Kidney (tissue), 13 donors: ENCODE measurements at regions not wholly inside any gene's neighbourhood (a gene's known extent, or its start where the extent isn't known, plus 50 kb on each side); places are given as distances from the start of the nearest gene placed in this dataset.

Experiments
- DNase-seq, 5 donors: peaks; one replicate each; pipeline ENCODE4 v3.0.0-alpha.2; 2013 to 2020
- FAIRE-seq: peaks from 2 replicates; lab custom pipeline; 2012; peaks lifted over from hg19 to GRCh38; lab: Jason Lieb, UNC
- H3K27ac ChIP-seq, 2 donors: one replicate each; pipeline ENCODE4 v1.7.0; 2013; ENCODE audit warnings: low read depth in 2 of 2, low read length in 2 of 2, inconsistent platforms in 1 of 2
- H3K27me3 ChIP-seq: one replicate; pipeline ENCODE4 v1.7.1; 2013; ENCODE audit warnings: low read length, inconsistent platforms; ENCODE audit not compliant: control insufficient read depth, insufficient read depth
- H3K36me3 ChIP-seq, 3 donors: one replicate each; pipeline versions ENCODE4 v1.7.0 to v1.7.1; 2013; ENCODE audit warnings: low read length in 3 of 3, control low read depth in 1 of 3, inconsistent platforms in 1 of 3; ENCODE audit not compliant: insufficient read depth in 3 of 3, control insufficient read depth in 2 of 3
- H3K4me1 ChIP-seq, 3 donors: one replicate each; pipeline versions ENCODE4 v1.7.0 to v1.7.1; 2013; ENCODE audit warnings: low read length in 3 of 3, inconsistent platforms in 1 of 3, low read depth in 1 of 3; ENCODE audit not compliant: control insufficient read depth in 2 of 3, insufficient read depth in 2 of 3
- H3K4me3 ChIP-seq, 3 donors: one replicate each; pipeline versions ENCODE4 v1.7.0 to v1.8.1; 2013; ENCODE audit warnings: low read length in 3 of 3, control low read depth in 1 of 3, inconsistent platforms in 1 of 3
- H3K9ac ChIP-seq, 3 donors: one replicate each; pipeline versions ENCODE4 v1.7.0 to v1.7.1; 2013; ENCODE audit warnings: low read length in 3 of 3, control low read depth in 1 of 3, inconsistent platforms in 1 of 3
- H3K9me3 ChIP-seq, 3 donors: one replicate each; pipeline versions ENCODE4 v1.7.0 to v1.7.1; 2013; ENCODE audit warnings: low read length in 3 of 3, control low read depth in 1 of 3, inconsistent platforms in 1 of 3; ENCODE audit not compliant: control insufficient read depth in 2 of 3, insufficient read depth in 1 of 3
- CTCF ChIP-seq: IDR thresholded peaks from 3 replicates; pipeline ENCODE4 v1.5.1; 2012; ENCODE audit warnings: mild to moderate bottlenecking, moderate library complexity, borderline replicate concordance; ENCODE audit not compliant: insufficient read depth; ENCODE audit errors: extremely low read depth
- intact Hi-C: fragments of 100-400 bp; cut with DNase I; formaldehyde crosslinking; loops from one replicate; pipeline ENCODE4 v1.11.1; 2022
- donor health status: control.
- donor health status: control.
- donor health status: control.
- donor health status: control.
- donor health status: control.
- donor health status: DM: yes; HTN: yes; CAD: no.
- donor health status: Normal renal cell carcinoma (clear cell type).

GRCh38 chr5:163815240-163815791 is 309.9 kb downstream of the MAT2B start:
- TF ChIP-seq CTCF = no peak
- Histone ChIP-seq H3K4me3 (no peak overlapping the region), H3K27me3 (no peaks in the 10 kb centered on the region), H3K9me3 (peaks cover 0 to 8% (median 0%) of the 10 kb centered on the region in 3 donors), H3K27ac (no peak overlapping the region), H3K4me1 (no peaks in the 10 kb centered on the region), H3K36me3 (no peaks in the 10 kb centered on the region), H3K9ac (no peak overlapping the region)
- FAIRE-seq (no peak), DNase-seq (no peak)
- intact Hi-C loops = no loop called here

- intact Hi-C loops = no loop called here
These were observed 315.7 kb downstream of the MAT2B start for GRCh38 chr5:163821142-163821541.

GRCh38 chr5:163822548-163822947 is 317.1 kb downstream of the MAT2B start:
- no peak for TF ChIP-seq CTCF

More at GRCh38 chr5:163821142-163821541, 315.7 kb downstream of the MAT2B start:
- no peaks in the 10 kb centered on the region for H3K36me3 ChIP-seq
- H3K9ac ChIP-seq = no peak overlapping the region
- no peak overlapping the region for H3K27ac ChIP-seq
- no peaks in the 10 kb centered on the region for H3K27me3 ChIP-seq
- no peaks in the 10 kb centered on the region for H3K4me1 ChIP-seq
- no peak for TF ChIP-seq CTCF
- peaks cover 0 to 8% (median 0%) of the 10 kb centered on the region in 3 donors for H3K9me3 ChIP-seq
- FAIRE-seq (no peak), DNase-seq (no peak)
- no peak overlapping the region for H3K4me3 ChIP-seq

GRCh38 chr5:163825661-163826060 is 320.2 kb downstream of the MAT2B start:
- Histone ChIP-seq H3K27ac (no peak overlapping the region), H3K27me3 (no peaks in the 10 kb centered on the region), H3K9ac (no peak overlapping the region), H3K9me3 (no peaks in the 10 kb centered on the region), H3K4me3 (no peak overlapping the region), H3K36me3 (no peaks in the 10 kb centered on the region), H3K4me1 (no peaks in the 10 kb centered on the region)
- FAIRE-seq (no peak), DNase-seq (no peak)
- TF ChIP-seq CTCF = no peak
- intact Hi-C loops = no loop called here

More at GRCh38 chr5:163822548-163822947, 317.1 kb downstream of the MAT2B start:
- peaks cover 0 to 5% (median 0%) of the 10 kb centered on the region in 3 donors for H3K9me3 ChIP-seq
- H3K27ac ChIP-seq = no peak overlapping the region
- intact Hi-C loops = no loop called here
- no peaks in the 10 kb centered on the region for H3K4me1 ChIP-seq
- no peak overlapping the region for H3K4me3 ChIP-seq
- no peak for FAIRE-seq
- no peak overlapping the region for H3K9ac ChIP-seq
- DNase-seq = no peak
- H3K27me3 ChIP-seq = no peaks in the 10 kb centered on the region
- no peaks in the 10 kb centered on the region for H3K36me3 ChIP-seq
